ENCODE measurements at regions not wholly inside any gene's neighbourhood (a gene's known extent, or its start where the extent isn't known, plus 50 kb on each side); places are given as distances from the start of the nearest gene placed in this dataset.

- TF ChIP-seq TEAD4 (CRISPR knock-in tag; IDR thresholded peaks at IDR 0.05) (no peak), CTCF (IDR thresholded peaks at IDR 0.05) (no peak), PREB (CRISPR knock-in tag; IDR thresholded peaks at IDR 0.05; ENCODE audit: borderline replicate concordance) (no peak), MAX (CRISPR knock-in tag; IDR thresholded peaks at IDR 0.05) (no peak), ZSCAN18 (CRISPR knock-in tag; IDR thresholded peaks at IDR 0.05) (no peak), TP53 (CRISPR knock-in tag; IDR thresholded peaks at IDR 0.05) (no peak), AFF4 (CRISPR knock-in tag; IDR thresholded peaks at IDR 0.05; ENCODE audit: borderline replicate concordance) (no peak), E2F1 (CRISPR knock-in tag; IDR thresholded peaks at IDR 0.05) (no peak), KAT7 (CRISPR knock-in tag; IDR thresholded peaks at IDR 0.05; ENCODE audit: borderline replicate concordance) (no peak), CREB1 (CRISPR knock-in tag; IDR thresholded peaks at IDR 0.05) (no peak), ELF4 (CRISPR knock-in tag; IDR thresholded peaks at IDR 0.05; ENCODE audit: low read depth) (no peak), USF2 (CRISPR knock-in tag; IDR thresholded peaks at IDR 0.05) (no peak)
These were observed 90.8 kb downstream of the DSEL start for GRCh38 chr18:67425672-67426071.
